H1 (cell line): ENCODE measurements at regions not wholly inside any gene's neighbourhood (a gene's known extent, or its start where the extent isn't known, plus 50 kb on each side); places are given as distances from the start of the nearest gene placed in this dataset.

Experiments used
- CTCF ChIA-PET: fragments of 300-600 bp; sonication (Branson Sonifier 250); formaldehyde crosslinking; loops from one replicate; lab custom pipeline; 2021; ENCODE audit not compliant: partially characterized antibody; lab: Charles Lee
- POLR2A ChIA-PET: fragments of 300-600 bp; sonication (Branson Sonifier 250); formaldehyde crosslinking; loops from one replicate; lab custom pipeline; 2021; ENCODE audit warnings: inconsistent platforms; ENCODE audit not compliant: partially characterized antibody; lab: Charles Lee
- DNase-seq, 2 experiments: peaks; one replicate each; pipeline versions ENCODE4 v3.0.0 to v3.0.0-alpha.2; 2010 to 2022; ENCODE audit warnings: low spot score in 2 of 2, low read depth in 1 of 2, mixed read lengths in 1 of 2
- FAIRE-seq: peaks from 2 replicates; lab custom pipeline; 2011; peaks lifted over from hg19 to GRCh38; lab: Jason Lieb, UNC
- H2AFZ ChIP-seq: 2 replicates; pipeline ENCODE4 v1.8.1; 2012; ENCODE audit warnings: low read length, inconsistent platforms
- H2AK5ac ChIP-seq: 2 replicates; pipeline ENCODE4 v1.6.1; 2013; ENCODE audit warnings: low read depth, low read length
- H2BK120ac ChIP-seq: replicated peaks from 2 replicates; pipeline ENCODE3; 2013; ENCODE audit warnings: low read depth, low read length, inconsistent platforms
- H2BK12ac ChIP-seq: 2 replicates; pipeline ENCODE4 v1.6.1; 2013; ENCODE audit warnings: low read depth, low read length
- H2BK15ac ChIP-seq: 2 replicates; pipeline ENCODE4 v1.6.1; 2013; ENCODE audit warnings: low read length
- H2BK20ac ChIP-seq: 2 replicates; pipeline ENCODE4 v1.6.1; 2013; ENCODE audit warnings: low read length
- H2BK5ac ChIP-seq: 2 replicates; pipeline ENCODE4 v1.6.1; 2013; ENCODE audit warnings: low read depth, low read length
- H3K14ac ChIP-seq: 2 replicates; pipeline ENCODE4 v1.6.1; 2013; ENCODE audit warnings: inconsistent platforms; ENCODE audit not compliant: insufficient read length
- H3K18ac ChIP-seq: 2 replicates; pipeline ENCODE4 v1.6.1; 2013; ENCODE audit warnings: low read length; ENCODE audit errors: extremely low read depth
- H3K23ac ChIP-seq: 2 replicates; pipeline ENCODE4 v1.6.1; 2013; ENCODE audit warnings: inconsistent platforms; ENCODE audit not compliant: insufficient read length
- H3K23me2 ChIP-seq: 2 replicates; pipeline ENCODE4 v1.6.1; 2013; ENCODE audit warnings: low read depth, low read length
- H3K27ac ChIP-seq: 2 replicates; pipeline ENCODE4 v1.6.1; 2011; ENCODE audit warnings: low read depth, low read length, inconsistent platforms
- H3K27me3 ChIP-seq, 4 experiments: replicated peaks in 1 of 4; 1 replicate in 1 of 4; 2 replicates in 3 of 4; pipeline versions ENCODE4 v1.6.1 to v1.8.1; 2011 to 2013; ENCODE audit warnings: low read length in 3 of 4, mild to moderate bottlenecking in 3 of 4, inconsistent platforms in 2 of 4, mixed read lengths in 2 of 4, moderate library complexity in 1 of 4; ENCODE audit not compliant: control insufficient read depth in 3 of 4, insufficient read depth in 3 of 4; ENCODE audit errors: extremely low read depth in 1 of 4
- H3K36me3 ChIP-seq, 4 experiments: 2 replicates each; pipeline versions ENCODE4 v1.6.1 to v1.8.1; 2011 to 2013; ENCODE audit warnings: mild to moderate bottlenecking in 4 of 4, low read length in 3 of 4, moderate library complexity in 2 of 4, control low read depth in 1 of 4, inconsistent platforms in 1 of 4; ENCODE audit not compliant: insufficient read depth in 4 of 4, control insufficient read depth in 2 of 4
- H3K4ac ChIP-seq: replicated peaks from 2 replicates; pipeline ENCODE3; 2013; ENCODE audit warnings: low read length, low read depth, mixed read lengths, inconsistent platforms; ENCODE audit not compliant: insufficient read length
- H3K4me1 ChIP-seq, 4 experiments: replicated peaks in 1 of 4; 1 replicate in 1 of 4; 2 replicates in 3 of 4; pipeline versions ENCODE4 v1.6.1 to v1.8.1; 2011 to 2013; ENCODE audit warnings: low read length in 3 of 4, inconsistent platforms in 2 of 4, mixed read lengths in 1 of 4; ENCODE audit not compliant: insufficient read depth in 4 of 4, control insufficient read depth in 3 of 4
- H3K4me2 ChIP-seq, 2 experiments: 2 replicates each; pipeline versions ENCODE4 v1.6.1 to v1.8.1; 2011 to 2013; ENCODE audit warnings: low read depth in 2 of 2, low read length in 2 of 2, control low read depth in 1 of 2, inconsistent platforms in 1 of 2, mild to moderate bottlenecking in 1 of 2; ENCODE audit not compliant: insufficient read depth in 1 of 2
- H3K4me3 ChIP-seq, 4 experiments: fragments of 200-600, 300-600 bp in 1 of 4; sonication (generic), shearing (Covaris generic), sonication (Bioruptor Twin) in 1 of 4; 2 replicates each; pipeline versions ENCODE4 v1.5.1 to v1.8.1; 2011 to 2016; ENCODE audit warnings: low read length in 4 of 4, low read depth in 3 of 4, control low read depth in 2 of 4, inconsistent platforms in 2 of 4, mild to moderate bottlenecking in 2 of 4, mixed read lengths in 1 of 4, moderate library complexity in 1 of 4; ENCODE audit not compliant: insufficient read depth in 2 of 4; ENCODE audit errors: extremely low read depth in 1 of 4
- H3K56ac ChIP-seq: replicated peaks from 2 replicates; pipeline ENCODE3; 2013; ENCODE audit warnings: low read depth, mild to moderate bottlenecking, mixed read lengths, low read length, inconsistent platforms; ENCODE audit not compliant: insufficient read length
- H3K79me1 ChIP-seq: 2 replicates; pipeline ENCODE4 v1.6.1; 2013; ENCODE audit warnings: low read depth, low read length, control low read depth
- H3K79me2 ChIP-seq, 2 experiments: 2 replicates each; pipeline versions ENCODE4 v1.6.1 to v1.8.1; 2012 to 2013; ENCODE audit warnings: low read length in 2 of 2, mild to moderate bottlenecking in 2 of 2, inconsistent platforms in 1 of 2; ENCODE audit not compliant: insufficient read depth in 2 of 2, control insufficient read depth in 1 of 2
- H3K9ac ChIP-seq, 4 experiments: replicated peaks in 1 of 4; 1 replicate in 1 of 4; 2 replicates in 3 of 4; pipeline versions ENCODE4 v1.6.1 to v1.8.1; 2011 to 2013; ENCODE audit warnings: low read depth in 3 of 4, low read length in 3 of 4, control low read depth in 2 of 4, mild to moderate bottlenecking in 2 of 4, moderate library complexity in 2 of 4, inconsistent platforms in 1 of 4; ENCODE audit errors: extremely low read depth in 1 of 4
- H3K9me3 ChIP-seq, 2 experiments: 2 replicates each; pipeline versions ENCODE4 v1.6.1 to v1.8.1; 2012 to 2013; ENCODE audit warnings: mild to moderate bottlenecking in 2 of 2, moderate library complexity in 2 of 2, control low read depth in 1 of 2, inconsistent platforms in 1 of 2, low read depth in 1 of 2, low read length in 1 of 2, mixed read lengths in 1 of 2; ENCODE audit not compliant: insufficient read depth in 2 of 2
- H4K20me1 ChIP-seq, 2 experiments: replicated peaks in 1 of 2; 2 replicates each; pipeline versions ENCODE3 to v1.8.1; 2011 to 2013; ENCODE audit warnings: inconsistent platforms in 2 of 2, low read length in 2 of 2, mild to moderate bottlenecking in 1 of 2; ENCODE audit not compliant: insufficient read depth in 2 of 2, control insufficient read depth in 1 of 2
- H4K5ac ChIP-seq: 2 replicates; pipeline ENCODE4 v1.6.1; 2013; ENCODE audit warnings: low read length, low read depth, mixed read lengths, inconsistent platforms; ENCODE audit not compliant: insufficient read length
- H4K8ac ChIP-seq: 2 replicates; pipeline ENCODE4 v1.8.0; 2013; ENCODE audit warnings: mild to moderate bottlenecking, moderate library complexity, low read length, inconsistent platforms; ENCODE audit not compliant: insufficient read depth; ENCODE audit errors: extremely low read depth
- H4K91ac ChIP-seq: replicated peaks from 2 replicates; pipeline ENCODE3; 2013; ENCODE audit warnings: low read length, mixed read lengths, inconsistent platforms; ENCODE audit not compliant: insufficient read length
- SP1 ChIP-seq: IDR thresholded peaks from 2 replicates; pipeline ENCODE4 v1.6.1; 2011; ENCODE audit warnings: low read depth, low read length
- WGBS, 2 experiments: shearing (Covaris generic) in 1 of 2; methylation state at CpG; one replicate each; pipeline versions ENCODE4 v1.1.6 to v1.1.7; 2013 to 2015; ENCODE audit warnings: low lambda C conversion rate in 2 of 2, mixed read lengths in 2 of 2, inconsistent platforms in 1 of 2, low coverage in 1 of 2, missing lambda C conversion rate in 1 of 2; ENCODE audit not compliant: insufficient replicate concordance in 2 of 2, insufficient coverage in 1 of 2, insufficient read length in 1 of 2; ENCODE audit errors: extremely low coverage in 1 of 2, missing lambda C conversion rate in 1 of 2; 5-methylcytosine and 5-hydroxymethylcytosine counted together

GRCh38 chr3:6264036-6264435, 596.9 kb upstream of the GRM7 start:
- H3K18ac ChIP-seq, result no peak overlapping the region
- no peaks in the 10 kb centered on the region for H3K79me2 ChIP-seq
- no peak overlapping the region for H3K56ac ChIP-seq
- no peaks in the 10 kb centered on the region for H3K23me2 ChIP-seq
- no peak overlapping the region for H3K4me3 ChIP-seq
- H3K4me1 ChIP-seq, result no peaks in the 10 kb centered on the region
- 95% methylated on average over 1 of the region's 1 CpG; no CpG with 5 or more reads in 1 of the 2 experiments for WGBS, 2 experiments
- no peaks in the 10 kb centered on the region for H3K79me1 ChIP-seq
- no peak for TF ChIP-seq SP1
- H4K8ac ChIP-seq, result no peak overlapping the region
- no peak overlapping the region for H3K4me2 ChIP-seq
- H3K9ac ChIP-seq, result no peak overlapping the region
- no peak overlapping the region for H2AFZ ChIP-seq
- H3K23ac ChIP-seq, result no peak overlapping the region
- H3K27ac ChIP-seq, result no peak overlapping the region
- no peak overlapping the region for H2BK120ac ChIP-seq
- no peak overlapping the region for H2BK20ac ChIP-seq
- POLR2A ChIA-PET, result no interaction called here
- H2AK5ac ChIP-seq, result no peak overlapping the region
- no peak overlapping the region for H2BK12ac ChIP-seq
- no peak for FAIRE-seq
- no peak for DNase-seq
- CTCF ChIA-PET, result no interaction called here
- no peak overlapping the region for H2BK5ac ChIP-seq
- no peaks in the 10 kb centered on the region for H3K36me3 ChIP-seq
- no peak overlapping the region for H3K14ac ChIP-seq
- no peaks in the 10 kb centered on the region for H3K9me3 ChIP-seq
- no peaks in the 10 kb centered on the region for H4K20me1 ChIP-seq
- no peak overlapping the region for H4K5ac ChIP-seq
- H3K4ac ChIP-seq, result no peak overlapping the region
- no peak overlapping the region for H4K91ac ChIP-seq
- no peaks in the 10 kb centered on the region for H3K27me3 ChIP-seq
- no peak overlapping the region for H2BK15ac ChIP-seq
